Transverse colon (tissue), 4 donors: ENCODE measurements at regions not wholly inside any gene's neighbourhood (a gene's known extent, or its start where the extent isn't known, plus 50 kb on each side); places are given as distances from the start of the nearest gene placed in this dataset.

Experiments used
- EP300 ChIP-seq: sonication (generic); formaldehyde crosslinking; IDR thresholded peaks from one replicate; pipeline ENCODE4 v1.6.1; 2017; ENCODE audit warnings: antibody characterized with exemption, low read depth
- POLR2A ChIP-seq: fragments of 450-650 bp; IDR thresholded peaks from one replicate; pipeline ENCODE4 v1.6.1; 2016; ENCODE audit warnings: antibody characterized with exemption, mild to moderate bottlenecking, moderate library complexity
- POLR2AphosphoS5 ChIP-seq, 3 donors: sonication (generic); formaldehyde crosslinking; IDR thresholded peaks; one replicate each; pipeline ENCODE4 v1.6.1; 2016; ENCODE audit warnings: antibody characterized with exemption in 3 of 3
- TF ChIP-seq, protein P1 (sequence below), 5 experiments: fragments of 200-600 bp in 3 of 5; fragments of 450-650 bp in 2 of 5; sonication (generic) in 3 of 5; IDR thresholded peaks; 1 replicate in 2 of 5; 2 replicates in 3 of 5; pipeline ENCODE4 v1.5.1; 2016 to 2017; ENCODE audit warnings: antibody characterized with exemption in 5 of 5, inconsistent platforms in 3 of 5, mild to moderate bottlenecking in 2 of 5, moderate library complexity in 1 of 5

- TF ChIP-seq, protein P1, sequence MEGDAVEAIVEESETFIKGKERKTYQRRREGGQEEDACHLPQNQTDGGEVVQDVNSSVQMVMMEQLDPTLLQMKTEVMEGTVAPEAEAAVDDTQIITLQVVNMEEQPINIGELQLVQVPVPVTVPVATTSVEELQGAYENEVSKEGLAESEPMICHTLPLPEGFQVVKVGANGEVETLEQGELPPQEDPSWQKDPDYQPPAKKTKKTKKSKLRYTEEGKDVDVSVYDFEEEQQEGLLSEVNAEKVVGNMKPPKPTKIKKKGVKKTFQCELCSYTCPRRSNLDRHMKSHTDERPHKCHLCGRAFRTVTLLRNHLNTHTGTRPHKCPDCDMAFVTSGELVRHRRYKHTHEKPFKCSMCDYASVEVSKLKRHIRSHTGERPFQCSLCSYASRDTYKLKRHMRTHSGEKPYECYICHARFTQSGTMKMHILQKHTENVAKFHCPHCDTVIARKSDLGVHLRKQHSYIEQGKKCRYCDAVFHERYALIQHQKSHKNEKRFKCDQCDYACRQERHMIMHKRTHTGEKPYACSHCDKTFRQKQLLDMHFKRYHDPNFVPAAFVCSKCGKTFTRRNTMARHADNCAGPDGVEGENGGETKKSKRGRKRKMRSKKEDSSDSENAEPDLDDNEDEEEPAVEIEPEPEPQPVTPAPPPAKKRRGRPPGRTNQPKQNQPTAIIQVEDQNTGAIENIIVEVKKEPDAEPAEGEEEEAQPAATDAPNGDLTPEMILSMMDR (IDR thresholded peaks at IDR 0.05): no peak
- TF ChIP-seq POLR2AphosphoS5 (IDR thresholded peaks at IDR 0.05): no peak
- TF ChIP-seq EP300: no peak
- TF ChIP-seq POLR2A: no peak
Observed at GRCh38 chr1:221515496-221515895, 226.4 kb downstream of the DUSP10 start.
